Left renal cortex interstitium (tissue), 4 donors: ENCODE measurements at regions not wholly inside any gene's neighbourhood (a gene's known extent, or its start where the extent isn't known, plus 50 kb on each side); places are given as distances from the start of the nearest gene placed in this dataset.

ENCODE experiments used
- DNase-seq, 4 donors: peaks; one replicate each; pipeline ENCODE4 v3.0.0-alpha.2; 2013; ENCODE audit warnings: low read depth in 4 of 4, low spot score in 2 of 4, missing footprints in 1 of 4

DNA sequence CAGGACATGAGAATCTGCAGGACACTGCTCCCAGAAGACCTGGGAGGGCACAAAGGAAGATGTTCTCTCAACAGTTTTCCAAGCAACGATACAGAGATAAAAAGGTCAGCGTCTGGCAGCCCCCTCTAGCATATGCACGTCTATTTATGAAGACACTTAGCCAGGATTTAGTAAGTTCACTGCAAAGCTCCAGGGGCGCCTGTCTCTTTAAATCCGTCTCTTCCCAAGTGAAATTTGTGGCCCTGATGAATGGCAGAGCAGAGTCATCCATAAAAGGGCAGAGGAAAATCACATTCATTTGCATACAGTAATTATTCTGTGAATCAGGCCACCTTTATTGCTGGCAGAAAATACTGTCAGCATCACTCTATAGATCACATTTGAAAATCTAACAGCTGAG, 390.9 kb upstream of the SMIM21 start:
- no peak for DNase-seq

DNA sequence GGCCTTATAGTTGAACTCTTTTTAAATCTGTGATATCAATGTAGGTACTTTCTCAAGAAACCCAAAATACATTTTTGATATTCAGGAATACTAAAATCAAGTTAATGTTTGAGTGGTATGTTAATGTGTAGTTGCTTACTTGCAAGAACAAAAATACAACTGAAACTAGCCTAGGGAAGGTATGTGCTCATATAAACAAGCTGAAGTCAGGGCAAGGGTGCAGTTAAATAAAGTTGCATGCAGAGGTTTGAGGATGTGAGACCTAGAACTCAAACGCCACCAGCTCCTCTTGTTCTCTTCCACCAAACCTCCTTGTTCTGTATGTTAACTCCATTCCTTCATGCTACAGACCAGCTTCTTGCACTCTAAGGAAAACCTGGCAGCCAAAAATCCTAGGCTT, 388.3 kb upstream of the SMIM21 start:
- no peak for DNase-seq

DNA sequence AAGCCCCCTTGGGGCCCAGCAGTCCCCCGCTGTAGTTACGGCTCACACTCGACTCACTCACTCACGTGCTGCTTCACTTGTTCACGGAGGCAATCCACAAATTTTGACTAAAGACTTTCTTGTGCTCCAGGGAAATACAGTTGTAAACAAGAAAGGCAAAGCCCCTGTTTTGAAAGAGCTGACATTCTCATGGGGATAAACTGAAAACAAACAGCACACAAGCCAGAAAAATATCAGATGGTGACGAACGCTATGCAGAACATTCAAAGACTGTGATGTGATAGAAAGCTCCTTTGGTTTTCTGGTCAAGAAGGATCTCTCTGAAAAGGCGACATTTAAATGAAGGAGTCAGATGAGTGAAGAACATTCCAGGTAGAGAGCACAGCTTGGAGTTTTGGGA, 385.3 kb upstream of the SMIM21 start:
- no peak for DNase-seq

DNA sequence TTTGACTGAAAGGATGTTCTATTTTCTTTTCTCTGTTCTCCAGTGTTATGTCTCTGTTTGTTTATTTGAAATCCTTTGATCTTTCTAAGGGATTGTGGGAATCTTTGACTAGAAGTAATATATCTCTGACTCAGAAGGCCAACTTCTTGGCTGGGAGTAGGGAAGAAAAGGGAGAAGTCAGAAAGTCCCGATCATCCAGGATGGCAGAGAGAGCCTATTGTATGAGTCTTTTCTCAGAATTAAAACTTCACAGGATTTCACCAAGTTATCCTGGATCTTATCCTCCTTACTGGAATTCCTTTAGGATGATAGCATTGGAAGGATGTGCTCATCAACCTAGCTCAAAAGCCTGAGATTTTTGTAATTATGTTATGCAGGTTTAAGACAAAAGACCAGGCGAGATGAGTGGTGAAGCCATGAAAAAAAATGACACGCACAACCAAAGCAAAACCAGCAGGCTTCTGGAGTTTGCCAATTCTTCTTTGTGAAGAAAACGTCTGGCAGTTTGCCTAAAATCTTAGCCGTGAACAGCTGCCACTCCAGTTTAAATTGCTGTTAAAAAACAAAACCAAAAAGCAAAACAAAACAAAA, 383.6 kb upstream of the SMIM21 start:
- DNase-seq: no peak

DNA sequence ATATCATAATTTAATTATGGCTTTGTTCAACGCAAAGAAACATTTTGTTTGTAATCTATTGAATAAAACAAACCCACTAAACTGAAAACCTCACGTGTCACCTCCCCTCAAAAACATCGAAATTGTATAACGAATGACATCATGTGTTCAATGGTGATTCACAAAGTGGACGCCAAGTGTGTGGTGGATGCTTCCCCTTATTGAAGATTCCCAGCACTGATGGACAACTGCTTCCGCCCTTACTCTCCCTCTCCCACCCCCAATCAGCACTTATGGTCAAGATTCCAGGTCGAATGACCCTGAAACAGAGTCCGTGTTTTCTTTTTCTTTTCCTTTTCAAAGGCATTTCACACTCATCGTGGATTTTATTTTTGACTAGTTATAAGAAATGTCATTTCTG, 383.0 kb upstream of the SMIM21 start:
- peak in 1 of 4 donors; percentile 37 for DNase-seq

DNA sequence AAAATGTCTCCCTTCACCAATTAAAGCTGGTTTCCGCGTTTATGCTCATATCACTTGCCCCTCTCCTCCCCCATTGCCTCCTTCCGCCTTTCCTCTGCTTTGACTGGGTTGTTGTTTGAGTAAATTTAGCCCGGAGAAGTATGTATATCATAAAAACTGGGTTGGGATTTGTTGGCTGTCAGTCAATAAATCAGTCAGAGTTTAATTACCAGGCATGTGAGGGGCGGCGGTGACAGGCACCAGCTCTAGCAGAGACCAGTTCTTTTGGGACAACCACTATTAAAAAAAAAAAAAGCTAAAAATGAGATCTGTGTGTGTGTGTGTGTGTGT, 382.4 kb upstream of the SMIM21 start:
- peak in 2 of 4 donors; percentile 56 to 62 for DNase-seq

DNA sequence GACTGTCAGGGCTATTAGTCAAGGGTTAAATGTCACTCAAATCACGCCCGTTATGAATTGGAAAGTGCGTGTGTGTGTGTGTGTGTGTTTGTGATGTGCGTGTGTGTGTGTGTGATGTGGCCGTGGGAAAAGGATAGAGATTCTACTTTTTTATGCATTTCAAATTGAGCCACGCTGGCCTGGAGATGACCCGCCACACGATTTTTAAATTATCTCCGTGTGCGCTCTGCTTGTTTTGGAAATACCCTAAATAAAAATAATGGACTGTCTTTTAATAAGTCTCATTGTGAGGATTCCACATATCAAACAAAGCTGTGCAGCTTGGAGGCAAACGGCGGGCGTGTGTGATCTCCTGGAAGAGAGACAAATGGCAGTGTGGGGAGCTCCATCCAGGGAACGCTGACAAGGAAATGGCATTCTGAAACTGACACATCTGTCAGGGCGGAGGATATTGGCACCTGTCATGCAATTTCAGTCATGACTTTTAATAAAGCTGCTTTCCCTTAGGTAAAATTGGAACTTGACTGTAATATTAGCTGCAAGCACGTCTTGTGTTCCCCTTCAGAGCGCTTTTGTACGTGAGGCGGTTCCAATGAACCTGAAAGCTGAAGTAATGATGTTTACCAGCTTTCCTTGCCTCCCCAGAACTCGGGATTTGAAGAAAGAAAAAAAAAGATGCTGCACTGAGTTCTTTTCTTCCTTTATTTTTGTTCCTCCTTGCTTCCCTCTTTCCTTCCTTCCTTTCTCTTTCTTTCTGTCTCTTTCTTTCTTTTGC, 381.8 kb upstream of the SMIM21 start:
- no peak for DNase-seq

DNA sequence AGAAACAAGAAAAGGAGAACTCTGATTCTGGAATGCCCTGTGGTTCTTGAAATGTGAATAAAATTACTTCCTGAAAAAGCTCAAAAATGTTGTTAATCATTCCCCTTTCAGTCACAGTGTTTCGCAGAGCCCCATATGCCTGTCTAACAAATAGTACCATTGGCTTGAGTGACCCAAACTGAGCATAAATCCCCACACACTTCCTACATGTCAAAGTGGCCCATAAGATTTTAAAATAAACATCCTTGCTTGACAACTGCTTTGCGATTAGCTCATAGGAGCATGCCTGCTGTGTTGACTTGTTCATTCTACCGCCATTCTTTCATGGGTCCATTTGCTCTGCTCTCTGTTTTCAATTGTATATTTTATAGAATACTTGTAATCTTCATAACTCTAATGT, 377.8 kb upstream of the SMIM21 start:
- DNase-seq: no peak

DNA sequence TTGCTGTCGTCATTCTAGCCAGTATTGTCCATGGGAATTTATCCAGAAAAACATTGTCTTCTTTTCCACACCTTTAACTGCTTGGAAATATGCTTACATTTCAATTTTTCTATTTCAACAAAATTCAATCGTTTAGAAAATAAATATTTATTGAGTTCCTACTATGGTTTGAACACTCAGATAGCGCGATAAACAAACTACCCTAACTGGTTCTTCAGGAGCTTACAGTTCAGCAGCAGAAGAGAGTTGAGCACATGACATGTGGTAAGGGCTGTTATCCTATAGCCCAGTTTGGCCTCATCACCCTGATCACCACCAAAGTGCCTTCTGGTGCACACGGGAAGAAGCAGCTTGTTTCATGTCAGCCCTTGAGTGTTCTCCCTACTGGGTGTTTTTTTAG, 375.2 kb upstream of the SMIM21 start:
- DNase-seq: no peak

DNA sequence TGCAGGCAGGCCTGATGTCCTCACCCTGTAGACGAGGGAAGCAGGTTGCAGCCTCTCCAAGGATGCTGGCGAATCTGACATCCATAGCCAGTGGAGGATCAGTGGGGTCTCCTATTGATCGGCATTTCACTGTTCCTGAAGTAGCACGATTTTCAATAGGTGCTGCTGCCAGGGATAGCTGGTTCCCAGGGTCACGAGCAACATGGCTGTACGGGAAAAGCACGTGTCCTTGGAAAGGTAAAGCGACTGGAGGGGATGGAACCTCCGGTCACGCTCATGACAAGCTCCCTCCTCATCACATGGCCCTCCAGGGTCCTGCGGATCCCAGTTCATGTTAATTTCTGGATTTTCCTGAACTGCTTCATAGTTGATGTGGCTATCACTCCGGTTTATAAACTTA, 373.7 kb upstream of the SMIM21 start:
- DNase-seq: no peak

DNA sequence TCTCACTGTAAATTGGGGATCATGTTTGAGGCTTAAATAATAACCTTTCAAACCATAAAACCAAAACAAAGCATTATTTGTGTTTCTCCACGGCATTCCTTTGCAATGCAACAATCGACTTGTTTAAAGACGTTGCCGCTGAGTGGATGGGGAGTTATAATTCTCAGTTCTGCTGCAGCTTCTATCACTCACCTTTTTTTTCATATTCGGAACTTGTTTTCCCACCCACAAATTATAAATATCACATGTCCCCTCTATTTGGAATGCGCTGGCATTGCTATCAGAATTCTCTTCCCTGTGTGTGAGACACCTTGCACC, 372.8 kb upstream of the SMIM21 start:
- DNase-seq: no peak

DNA sequence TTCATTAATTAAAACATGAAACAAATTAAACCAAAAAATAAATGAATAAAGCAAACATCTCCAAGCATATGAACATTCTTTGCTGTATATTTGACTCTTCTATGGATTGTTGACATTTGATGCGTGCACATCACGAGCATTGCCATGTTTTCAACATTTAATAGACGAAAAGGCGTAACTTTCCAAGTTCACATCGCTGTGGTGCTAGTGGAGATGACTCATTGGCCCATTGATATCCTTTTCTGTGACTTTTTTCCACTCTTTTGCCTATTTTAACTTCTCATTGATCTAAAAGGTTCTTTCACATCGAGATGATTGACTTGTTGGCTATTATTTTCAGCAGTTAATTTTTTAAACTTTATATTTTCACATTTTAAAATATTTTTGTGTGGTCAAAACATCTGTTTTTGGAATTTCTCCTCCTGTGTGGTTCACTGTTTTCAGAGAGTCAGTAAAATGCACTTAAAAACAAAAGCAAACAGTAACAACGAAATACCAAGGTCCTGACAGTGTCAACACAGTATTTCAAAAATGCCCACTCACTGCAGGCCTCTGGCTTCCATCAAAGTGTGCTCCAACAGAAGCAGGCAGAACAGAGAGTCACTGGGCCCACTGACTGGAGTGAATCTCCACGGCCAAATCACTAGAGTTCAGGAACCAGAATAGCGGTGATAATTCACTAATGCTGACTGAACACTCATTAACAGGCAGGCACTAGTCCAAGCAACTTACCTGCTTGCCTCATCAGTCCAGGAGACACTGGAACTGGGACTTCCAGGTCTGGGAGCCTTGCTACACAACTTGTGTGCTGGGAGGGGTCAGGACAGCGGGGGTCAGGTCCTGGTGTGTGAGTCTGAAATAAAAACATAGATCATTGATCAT, 372.2 kb upstream of the SMIM21 start:
- DNase-seq: no peak

DNA sequence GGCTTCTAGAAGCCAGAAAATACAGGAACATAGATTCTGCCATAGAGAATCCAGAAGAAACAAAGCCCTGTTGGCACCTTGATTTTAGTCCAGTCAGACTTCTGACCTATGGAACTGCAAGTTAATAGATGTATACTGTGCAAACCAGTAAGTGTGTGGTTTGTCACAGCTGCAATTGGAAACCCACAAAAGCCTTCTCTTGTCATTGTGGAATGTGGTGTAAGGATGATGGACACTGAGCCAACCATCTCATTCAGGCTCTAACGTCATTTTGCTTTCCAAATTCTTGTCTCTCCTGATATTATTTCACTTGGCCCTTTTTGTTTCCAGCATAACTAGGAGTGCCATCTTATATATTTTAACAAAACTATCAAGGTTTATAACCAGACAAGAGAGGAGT, 369.5 kb upstream of the SMIM21 start:
- DNase-seq: no peak

DNA sequence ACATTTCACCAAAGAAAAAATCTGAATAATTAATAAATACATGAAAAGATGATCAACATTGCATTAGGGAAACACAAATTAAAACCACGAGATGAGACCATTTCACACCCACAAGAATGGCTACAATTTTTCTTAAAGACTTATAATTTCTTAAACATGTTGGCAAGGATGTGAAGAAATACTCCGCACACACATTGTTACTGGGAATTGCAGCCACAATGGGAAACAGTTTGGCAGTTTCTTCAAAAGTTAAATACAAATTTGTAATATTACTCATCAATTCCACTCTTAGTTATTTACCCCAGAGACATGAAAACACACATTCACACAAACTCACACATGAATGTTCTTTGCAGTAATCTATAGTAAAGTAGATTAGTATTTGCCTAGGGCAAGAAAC, 363.3 kb upstream of the SMIM21 start:
- DNase-seq: no peak

DNA sequence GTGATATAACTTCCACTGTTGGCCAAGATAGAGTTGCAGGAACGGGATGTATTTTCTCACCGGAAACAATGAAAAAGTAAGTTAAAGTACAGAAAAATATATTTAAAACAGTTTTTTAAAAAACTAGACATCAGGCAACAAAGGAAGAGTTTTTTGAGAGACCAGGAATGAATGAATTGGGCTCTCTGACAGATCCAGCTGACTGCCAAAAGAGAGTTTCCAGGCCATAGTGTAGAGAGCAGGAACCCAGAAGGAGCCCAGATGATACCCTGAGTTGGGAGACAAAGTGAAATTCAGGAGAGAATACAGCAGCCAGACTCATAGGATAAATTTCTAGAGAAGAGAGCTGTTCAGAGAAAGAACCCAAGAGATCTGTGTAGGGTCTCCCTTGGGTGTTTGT, 362.6 kb upstream of the SMIM21 start:
- DNase-seq: no peak

DNA sequence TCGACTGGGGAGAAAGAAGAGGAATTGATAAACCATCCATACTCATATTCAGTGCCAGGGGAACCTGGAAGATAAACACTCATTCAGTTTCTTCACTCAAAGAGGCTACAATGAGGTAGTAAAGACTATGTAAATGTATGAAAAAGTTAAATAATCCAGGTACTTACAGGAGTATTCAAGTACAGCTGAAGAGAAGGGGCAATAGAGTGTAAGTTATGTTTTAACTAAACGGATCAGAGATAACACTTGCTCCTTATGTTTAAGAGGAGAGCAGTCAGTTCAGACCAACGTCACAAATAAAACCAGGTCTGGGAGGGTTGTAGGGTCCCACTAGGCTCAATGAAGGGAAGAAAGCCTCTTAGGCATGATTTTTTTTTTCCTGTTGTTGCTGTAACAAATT, 358.3 kb upstream of the SMIM21 start:
- DNase-seq: no peak

DNA sequence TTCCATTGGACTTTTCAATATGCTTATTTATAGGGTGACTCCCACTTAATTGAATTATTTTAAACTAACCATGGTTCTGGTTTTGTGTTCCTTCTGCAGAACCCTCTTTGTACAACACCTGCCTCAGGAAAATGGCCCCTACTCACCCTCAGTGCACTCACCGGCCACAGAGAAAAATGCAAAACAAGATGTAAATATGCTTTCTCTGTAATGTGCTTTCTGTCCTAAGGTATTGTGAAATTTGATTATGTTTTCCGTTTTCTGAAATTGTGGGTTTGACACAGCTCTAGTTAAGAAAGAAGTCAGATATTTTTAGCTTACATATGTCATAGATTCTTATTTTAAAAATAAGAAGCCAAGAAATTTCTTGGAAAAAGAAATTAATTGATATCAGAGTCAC, 357.7 kb upstream of the SMIM21 start:
- no peak for DNase-seq

DNA sequence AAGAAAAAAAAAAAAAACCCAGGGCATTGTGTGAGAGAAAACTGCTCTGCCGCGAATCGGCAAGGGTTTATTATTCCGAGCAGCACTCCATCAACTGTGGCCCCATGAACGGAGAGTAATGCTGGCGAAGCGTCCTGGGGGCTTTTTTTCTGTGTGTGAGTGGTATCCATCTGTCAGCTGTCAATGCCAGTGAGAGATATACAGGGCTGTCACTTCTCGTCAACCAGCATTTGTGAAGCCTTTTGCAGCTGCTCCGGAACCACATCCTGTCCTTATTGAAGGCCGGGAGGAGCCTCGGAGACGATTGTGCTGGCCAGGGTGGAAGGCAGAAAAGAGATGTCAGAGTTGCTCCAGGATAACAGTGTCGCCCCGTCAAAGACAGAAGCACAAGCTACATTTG, 356.9 kb upstream of the SMIM21 start:
- DNase-seq: peak in 1 of 4 donors; percentile 10

DNA sequence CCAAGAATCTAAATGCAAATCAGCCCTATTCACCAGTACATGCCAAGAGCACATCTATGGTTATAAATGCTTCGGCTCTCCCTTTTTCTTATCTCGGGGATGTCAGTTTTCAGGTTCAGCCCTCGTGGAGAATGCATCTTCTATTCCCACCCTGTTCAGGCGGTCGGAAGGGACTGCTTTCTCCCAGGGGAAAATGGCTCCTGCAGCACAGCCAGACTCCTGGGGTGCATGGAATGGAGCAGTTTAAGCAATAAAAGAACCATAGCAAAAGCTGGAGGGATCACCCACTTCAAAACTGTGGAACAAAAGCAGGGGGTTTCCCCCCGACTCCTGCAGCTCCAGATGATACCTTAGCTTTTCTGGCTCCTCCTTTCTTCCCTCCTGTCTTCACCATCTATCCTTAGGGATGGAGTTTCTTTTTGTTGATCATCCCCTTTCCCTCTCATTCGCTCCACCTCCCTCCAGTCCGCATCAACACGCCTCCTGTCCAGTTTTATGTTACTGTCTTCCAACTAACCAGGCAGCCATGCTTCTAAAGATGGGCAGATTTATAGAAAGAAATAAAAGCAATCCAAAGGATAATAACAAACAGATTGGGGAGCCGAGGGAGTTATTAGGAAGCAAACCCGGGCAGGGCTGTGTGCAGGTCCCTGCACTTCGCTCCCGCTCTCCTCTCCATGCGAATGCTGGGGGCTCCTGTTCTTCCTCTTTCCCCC, 356.2 kb upstream of the SMIM21 start:
- DNase-seq: peak in 1 of 4 donors; percentile 19

DNA sequence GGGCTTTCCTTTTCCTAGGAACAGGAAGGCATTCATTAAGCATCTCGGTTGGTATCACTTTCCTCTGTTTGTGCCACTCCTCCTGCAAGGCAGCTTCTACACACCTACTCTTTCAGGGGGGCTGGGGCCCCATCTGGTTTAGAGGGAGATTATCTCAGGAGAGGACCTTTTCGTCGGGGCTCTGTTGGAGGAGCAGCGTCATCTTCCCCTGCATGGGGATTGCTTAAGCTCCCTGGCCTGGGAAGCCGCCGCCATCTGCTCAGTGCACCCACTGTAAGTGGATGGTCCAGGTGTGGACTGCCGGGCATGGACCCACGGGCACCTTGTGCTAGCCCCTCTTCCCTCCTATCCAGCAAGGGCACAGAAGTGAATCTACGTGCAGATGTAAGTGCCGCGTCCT, 355.3 kb upstream of the SMIM21 start:
- DNase-seq: no peak

DNA sequence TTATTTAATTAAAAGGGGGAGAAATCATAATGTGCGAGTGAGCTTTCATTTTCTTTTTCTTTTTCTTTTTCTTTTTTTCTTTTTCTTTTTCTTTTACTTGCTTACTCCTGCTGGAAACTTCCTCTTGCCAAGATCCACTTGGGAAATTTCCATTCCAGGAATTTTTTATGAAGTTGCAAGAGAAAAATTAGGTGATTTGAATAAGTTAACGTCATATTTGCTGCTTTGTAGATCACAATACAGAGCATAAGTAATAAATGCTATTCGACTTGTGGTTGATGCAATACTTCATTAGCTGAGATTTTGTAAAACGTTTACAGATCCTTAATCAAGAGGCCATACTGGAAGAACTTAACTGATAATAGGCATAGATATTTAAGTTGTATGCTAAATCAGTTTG, 354.7 kb upstream of the SMIM21 start:
- DNase-seq: no peak
